Prostate gland (tissue), 2 donors: ENCODE measurements at regions not wholly inside any gene's neighbourhood (a gene's known extent, or its start where the extent isn't known, plus 50 kb on each side); places are given as distances from the start of the nearest gene placed in this dataset.
"Not testable (repeated sequence)": the region's sequence is repeated elsewhere in the genome, so short reads cannot be mapped to it uniquely, and the experiment has no call there.

Experiments used
- DNase-seq: peaks from one replicate; pipeline ENCODE4 v3.0.0-alpha.2; 2019; ENCODE audit warnings: low spot score
- H3K27ac ChIP-seq, 2 donors: fragments of 200-600 bp; sonication (generic); 2 replicates each; pipeline ENCODE4 v1.5.1; 2017 to 2019
- H3K27me3 ChIP-seq: fragments of 200-600 bp; sonication (generic); replicated peaks from 2 replicates; pipeline ENCODE4 v1.5.1; 2019; ENCODE audit not compliant: insufficient read depth
- H3K36me3 ChIP-seq, 2 donors: fragments of 200-600 bp; sonication (generic); 1 replicate in 1 of 2; 2 replicates in 1 of 2; pipeline versions ENCODE4 v1.5.1 to v1.8.1; 2017 to 2019
- H3K4me1 ChIP-seq: fragments of 200-600 bp; sonication (generic); replicated peaks from 2 replicates; pipeline ENCODE4 v1.5.1; 2019
- H3K4me3 ChIP-seq, 2 donors: fragments of 200-600 bp; sonication (generic); 2 replicates each; pipeline ENCODE4 v1.5.1; 2017 to 2019
- H3K9me3 ChIP-seq: fragments of 200-600 bp; sonication (generic); 2 replicates; pipeline ENCODE4 v1.5.1; 2017
- CTCF ChIP-seq, 4 experiments: fragments of 200-600 bp in 2 of 4; fragments of 450-650 bp in 2 of 4; sonication (generic) in 2 of 4; IDR thresholded peaks; 1 replicate in 3 of 4; 2 replicates in 1 of 4; pipeline ENCODE4 v1.5.1; 2016 to 2019; ENCODE audit warnings: antibody characterized with exemption in 4 of 4, mild to moderate bottlenecking in 2 of 4, moderate library complexity in 2 of 4
- POLR2A ChIP-seq: fragments of 450-650 bp; IDR thresholded peaks from one replicate; pipeline ENCODE4 v1.6.1; 2016; ENCODE audit warnings: antibody characterized with exemption, mild to moderate bottlenecking
- POLR2AphosphoS5 ChIP-seq: sonication (generic); formaldehyde crosslinking; IDR thresholded peaks from one replicate; pipeline ENCODE4 v1.6.1; 2017; ENCODE audit warnings: antibody characterized with exemption
- WGBS: methylation state at CpG from one replicate; pipeline ENCODE4 v1.1.5; 2018; 5-methylcytosine and 5-hydroxymethylcytosine counted together
- intact Hi-C: fragments of 100-400 bp; cut with DNase I; formaldehyde crosslinking; loops from one replicate; pipeline ENCODE4 v1.14.2; 2022

DNA sequence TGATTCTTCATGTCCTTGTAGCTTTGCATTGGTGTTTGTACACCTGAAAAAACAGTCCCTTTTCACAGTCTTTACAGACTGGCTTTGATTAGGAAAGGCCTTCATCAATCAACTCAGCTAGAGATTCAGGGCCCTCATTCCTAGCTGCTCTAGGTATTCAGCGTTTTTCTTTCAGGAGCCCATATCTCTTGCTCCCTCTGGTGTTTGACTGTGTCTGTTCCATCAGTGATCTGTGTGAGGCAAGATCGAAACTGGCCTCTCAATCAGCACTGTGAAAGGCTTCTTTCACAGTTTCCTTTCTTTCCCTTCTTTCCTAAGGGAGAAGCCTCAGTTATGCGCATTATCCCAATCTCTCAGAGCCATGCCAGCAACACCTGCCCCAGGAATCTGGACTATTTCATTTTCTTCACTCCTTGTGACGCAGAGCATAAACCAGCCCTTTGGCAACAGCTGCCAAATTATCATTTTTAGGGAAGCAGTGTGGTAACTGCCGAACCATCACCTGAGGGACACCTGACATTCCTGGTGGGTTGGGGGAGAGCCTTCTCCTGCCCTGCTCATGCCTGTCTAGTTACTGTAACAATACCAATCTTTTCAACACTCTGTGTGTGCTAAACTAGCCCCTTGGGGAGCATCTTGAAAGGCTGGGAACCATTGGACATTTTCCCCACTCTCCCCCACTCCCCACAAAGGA is 75.7 kb upstream of the CCDC71L start:
- Histone ChIP-seq H3K9me3 (no peaks in the 10 kb centered on the region), H3K36me3 (no peaks in the 10 kb centered on the region), H3K27ac (no peak overlapping the region), H3K4me3 (no peak overlapping the region), H3K4me1 (no peaks in the 10 kb centered on the region), H3K27me3 (no peaks in the 10 kb centered on the region)
- WGBS = 54% methylated on average over 5 of the region's 5 CpGs
- no peak for TF ChIP-seq POLR2A
- TF ChIP-seq CTCF (IDR thresholded peaks at IDR 0.05) = peak in 3 of 4 experiments; percentile 53 to 74 (median 64)
- DNase-seq = peak; percentile 23
- intact Hi-C loops = loop anchor here (2.0 to 5.0 kb wide), 3 partner anchors 78 to 560 kb away; no protein-coding TSS in a partner anchor

DNA sequence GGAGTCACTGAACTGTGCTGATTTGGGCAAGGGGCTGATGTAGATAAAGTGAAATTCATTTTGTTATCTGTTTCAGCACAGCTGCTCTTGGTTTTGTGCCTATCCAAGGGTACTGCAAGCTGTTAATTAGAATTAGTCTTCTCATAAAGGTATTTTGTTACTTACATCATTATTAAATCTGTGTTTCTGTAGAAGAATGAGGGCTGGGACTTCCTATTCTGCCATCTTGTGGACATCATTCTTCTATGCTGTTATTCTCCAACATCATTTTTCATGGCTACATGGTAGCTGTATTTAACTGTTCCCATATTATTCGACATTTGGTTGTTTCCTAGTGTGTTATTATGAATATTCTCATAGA is 76.2 kb upstream of the CCDC71L start:
- DNase-seq = no peak
- H3K27me3 ChIP-seq = no peaks in the 10 kb centered on the region
- no peak overlapping the region for H3K4me3 ChIP-seq
- no peaks in the 10 kb centered on the region for H3K36me3 ChIP-seq
- H3K4me1 ChIP-seq = no peaks in the 10 kb centered on the region
- H3K27ac ChIP-seq = no peak overlapping the region
- no peaks in the 10 kb centered on the region for H3K9me3 ChIP-seq
- 76% methylated on average over 1 of the region's 1 CpG for WGBS
- TF ChIP-seq CTCF (IDR thresholded peaks at IDR 0.05) = peak in 3 of 4 experiments; percentile 8 to 51 (median 32)
- no peak for TF ChIP-seq POLR2AphosphoS5
- TF ChIP-seq POLR2A = no peak
- intact Hi-C loops = loop anchor here (2.0 to 5.0 kb wide), 3 partner anchors 78 to 560 kb away; no protein-coding TSS in a partner anchor

- intact Hi-C loops = no loop called here
- Histone ChIP-seq H3K27me3 (no peaks in the 10 kb centered on the region), H3K9me3 (no peaks in the 10 kb centered on the region), H3K27ac (no peak overlapping the region), H3K4me1 (no peaks in the 10 kb centered on the region), H3K4me3 (no peak overlapping the region), H3K36me3 (no peaks in the 10 kb centered on the region)
- TF ChIP-seq POLR2AphosphoS5 (no peak), POLR2A (no peak), CTCF (IDR thresholded peaks at IDR 0.05) (no peak)
- 86% methylated on average over 5 of the region's 5 CpGs for WGBS
- no peak for DNase-seq
These were observed 79.8 kb upstream of the CCDC71L start for GRCh38 chr7:106740806-106741205.

GRCh38 chr7:106744563-106745091 is 83.7 kb upstream of the CCDC71L start:
- Histone ChIP-seq H3K9me3 (no peaks in the 10 kb centered on the region), H3K36me3 (no peaks in the 10 kb centered on the region), H3K4me3 (no peak overlapping the region), H3K4me1 (no peaks in the 10 kb centered on the region), H3K27ac (no peak overlapping the region), H3K27me3 (no peaks in the 10 kb centered on the region)
- TF ChIP-seq CTCF (IDR thresholded peaks at IDR 0.05) (no peak), POLR2A (no peak), POLR2AphosphoS5 (no peak)
- WGBS = 83% methylated on average over 2 of the region's 2 CpGs
- intact Hi-C loops = no loop called here
- no peak for DNase-seq

DNA sequence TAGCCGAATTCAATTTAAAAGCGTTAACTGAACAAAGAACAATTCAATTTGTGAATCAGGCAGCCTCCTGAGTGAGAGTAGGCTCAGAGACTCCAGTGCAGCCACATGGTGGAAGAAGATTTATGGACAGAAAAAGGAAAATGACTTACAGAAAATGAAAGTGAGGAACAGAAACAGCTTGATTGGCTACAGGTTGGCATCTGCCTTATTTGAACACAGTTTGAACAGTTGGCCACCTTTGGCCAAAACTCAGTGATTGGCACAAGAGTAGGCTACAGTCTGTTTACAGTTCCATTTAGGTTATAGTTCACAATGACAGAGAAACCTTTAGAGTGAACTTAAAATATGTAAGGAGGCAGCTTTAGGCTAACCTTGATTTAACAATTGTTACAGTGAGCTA is 86.3 kb upstream of the CCDC71L start:
- H3K27ac ChIP-seq, H3K36me3 ChIP-seq, H3K4me1 ChIP-seq, H3K4me3 ChIP-seq, H3K9me3 ChIP-seq, intact Hi-C loops, H3K27me3 ChIP-seq, DNase-seq: not testable (repeated sequence)
- 79% methylated on average over 2 of the region's 2 CpGs for WGBS
